ENCODE measurements at regions not wholly inside any gene's neighbourhood (a gene's known extent, or its start where the extent isn't known, plus 50 kb on each side); places are given as distances from the start of the nearest gene placed in this dataset.

GRCh38 chr12:97151481-97151880 lies 244.4 kb downstream of the NEDD1 start:
- Histone ChIP-seq H3K36me3 (ENCODE audit: control insufficient read depth in 2 of 2, extremely low read depth in 1 of 2, insufficient read depth in 2 of 2, low read length in 2 of 2) (no peaks in the 10 kb centered on the region), H3K9me3 (replicated peaks; ENCODE audit: control insufficient read depth, insufficient read depth, low read length) (no peaks in the 10 kb centered on the region), H3K4me3 (replicated peaks in 1 of 3; ENCODE audit: insufficient read depth in 1 of 3, low read depth in 1 of 3, low read length in 3 of 3) (no peak overlapping the region), H3K4me2 (ENCODE audit: insufficient read depth, low read length) (no peak overlapping the region), H4K20me1 (replicated peaks; ENCODE audit: control insufficient read depth, extremely low read depth, insufficient read depth, low read length) (no peaks in the 10 kb centered on the region), H3K9ac (replicated peaks; ENCODE audit: extremely low read depth, insufficient read depth, low read length) (no peak overlapping the region), H3K27me3 (ENCODE audit: control insufficient read depth in 2 of 2, insufficient read depth in 2 of 2, low read length in 2 of 2) (no peaks in the 10 kb centered on the region), H3K79me2 (ENCODE audit: control insufficient read depth, insufficient read depth, low read length) (no peaks in the 10 kb centered on the region), H3K4me1 (ENCODE audit: control insufficient read depth, extremely low read depth, insufficient read depth, low read length) (peaks cover 5% of the 10 kb centered on the region), H3K27ac (ENCODE audit: insufficient read depth, low read depth, low read length) (no peak overlapping the region), H3K9me1 (replicated peaks; ENCODE audit: control insufficient read depth, extremely low read depth, insufficient read depth, low read length) (no peaks in the 10 kb centered on the region), H2AFZ (ENCODE audit: low read depth, low read length) (no peak overlapping the region)
- TF ChIP-seq MAX (IDR thresholded peaks at IDR 0.05; ENCODE audit: insufficient read depth, insufficient read length) = no peak
- no peak for TF ChIP-seq MYC (IDR thresholded peaks at IDR 0.05; ENCODE audit: low read depth, low read length)
- no peak for TF ChIP-seq GATA2 (IDR thresholded peaks at IDR 0.05; ENCODE audit: insufficient read depth, insufficient read length, low read depth, low read length)
- no peak for TF ChIP-seq POLR2A (IDR thresholded peaks at IDR 0.05; ENCODE audit: low read depth, low read length)
- no peak for TF ChIP-seq POLR2AphosphoS5 (IDR thresholded peaks at IDR 0.05; ENCODE audit: insufficient read depth, low read depth, low read length)
- no peak for TF ChIP-seq EZH2 (IDR thresholded peaks at IDR 0.05; ENCODE audit: borderline replicate concordance, low read depth, low read length, severe bottlenecking)
- TF ChIP-seq JUN (IDR thresholded peaks at IDR 0.05; ENCODE audit: borderline replicate concordance, insufficient read depth, insufficient read length, low read depth) = no peak
- no peak for TF ChIP-seq FOS (IDR thresholded peaks at IDR 0.05; ENCODE audit: borderline replicate concordance, insufficient read depth, low read length)
- no peak for TF ChIP-seq CTCF (IDR thresholded peaks at IDR 0.05; ENCODE audit: extremely low read depth in 1 of 2, insufficient read depth in 1 of 2, low read depth in 1 of 2, low read length in 2 of 2)
- dilution Hi-C loops (cut with MboI; ENCODE audit: extremely low pct_ligation_motif_present, low sequenced_read_pairs) = no loop called here
- no peak for DNase-seq (ENCODE audit: low read depth, low spot score)
- intact Hi-C loops (cut with micrococcal nuclease) = no loop called here
- ChIA-PET POLR2A (no interaction called here), CTCF (no interaction called here)
- no TSS peak for BruUV-seq (replicated peaks)
- no peak for FAIRE-seq
